Thymus (tissue), 11 donors: ENCODE measurements at regions not wholly inside any gene's neighbourhood (a gene's known extent, or its start where the extent isn't known, plus 50 kb on each side); places are given as distances from the start of the nearest gene placed in this dataset.
"Not testable (repeated sequence)": the region's sequence is repeated elsewhere in the genome, so short reads cannot be mapped to it uniquely, and the experiment has no call there.

Experiments used
- DNase-seq, 9 donors: peaks; one replicate each; pipeline ENCODE4 v3.0.0-alpha.2; 2013; ENCODE audit warnings: low spot score in 9 of 9, low read depth in 6 of 9, missing footprints in 1 of 9
- H3K27ac ChIP-seq, 2 donors: one replicate each; pipeline ENCODE4 v1.5.1; 2013; ENCODE audit warnings: control low read depth in 1 of 2, low read depth in 1 of 2, low read length in 1 of 2, mild to moderate bottlenecking in 1 of 2, moderate library complexity in 1 of 2
- H3K27me3 ChIP-seq, 2 donors: one replicate each; pipeline ENCODE4 v1.5.1; 2013; ENCODE audit warnings: low read length in 1 of 2; ENCODE audit not compliant: control insufficient read depth in 2 of 2, insufficient read depth in 1 of 2
- H3K36me3 ChIP-seq, 2 donors: one replicate each; pipeline ENCODE4 v1.5.1; 2013; ENCODE audit warnings: low read length in 1 of 2, mild to moderate bottlenecking in 1 of 2, moderate library complexity in 1 of 2; ENCODE audit not compliant: control insufficient read depth in 2 of 2, insufficient read depth in 2 of 2
- H3K4me1 ChIP-seq, 2 donors: one replicate each; pipeline ENCODE4 v1.5.1; 2013; ENCODE audit warnings: low read length in 2 of 2; ENCODE audit not compliant: control insufficient read depth in 2 of 2, insufficient read depth in 2 of 2
- H3K4me3 ChIP-seq, 2 donors: one replicate each; pipeline ENCODE4 v1.5.1; 2013; ENCODE audit warnings: low read length in 2 of 2, control low read depth in 1 of 2, mild to moderate bottlenecking in 1 of 2
- H3K9me3 ChIP-seq, 2 donors: one replicate each; pipeline ENCODE4 v1.5.1; 2013; ENCODE audit warnings: low read length in 1 of 2, mild to moderate bottlenecking in 1 of 2; ENCODE audit not compliant: control insufficient read depth in 2 of 2, insufficient read depth in 1 of 2
- WGBS: extraction: QIAGEN DNeasy Blood & Tissue Kit; methylation state at CpG from one replicate; pipeline ENCODE4 v1.1.7; 2013; 5-methylcytosine and 5-hydroxymethylcytosine counted together
- donor health status: healthy.

DNA sequence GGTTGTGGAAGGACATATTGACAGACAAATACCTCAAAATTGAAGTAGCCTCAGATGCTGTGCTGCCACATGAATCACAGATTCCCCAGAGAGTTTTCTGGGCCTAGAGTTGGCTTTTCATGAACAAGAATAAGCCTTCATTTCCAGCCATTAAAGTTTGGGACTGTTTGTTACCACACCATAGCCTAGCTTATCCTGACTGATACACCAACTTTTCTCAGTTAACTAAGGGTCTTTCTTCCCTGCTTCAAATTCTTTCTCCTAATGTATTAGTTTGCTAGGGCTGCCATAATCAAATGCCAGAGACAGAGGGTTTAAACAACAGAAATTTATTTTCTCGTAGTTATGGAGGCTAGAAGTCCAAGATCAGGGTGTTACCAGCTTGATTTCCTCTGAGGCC, 237.4 kb upstream of the ZFP64 start:
- Histone ChIP-seq H3K27me3 (no peaks in the 10 kb centered on the region), H3K27ac (no peak overlapping the region), H3K4me1 (no peaks in the 10 kb centered on the region), H3K9me3 (peaks cover 0 to 5% of the 10 kb centered on the region in 2 donors), H3K36me3 (no peaks in the 10 kb centered on the region), H3K4me3 (no peak overlapping the region)
- WGBS: 83% methylated on average over 1 of the region's 1 CpG
- no peak for DNase-seq

DNA sequence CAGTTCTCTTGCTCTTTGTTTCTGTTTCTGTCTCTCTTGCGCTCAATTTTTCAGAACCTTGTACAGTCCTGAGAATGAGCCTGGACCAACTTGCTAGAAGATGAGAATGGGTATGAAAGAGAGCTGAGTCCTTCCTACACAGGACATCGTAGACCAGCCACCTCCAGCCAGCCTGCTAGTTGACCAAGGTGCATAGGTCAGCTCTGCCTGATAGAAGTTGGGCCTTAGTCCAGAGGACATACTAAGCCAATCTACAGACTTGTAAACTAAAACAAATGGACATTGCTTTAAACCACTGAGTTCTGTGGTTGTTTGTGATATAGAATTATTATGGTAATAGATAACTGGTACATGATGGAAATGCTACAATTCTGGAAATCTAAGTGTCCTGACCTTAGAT, 236.4 kb upstream of the ZFP64 start:
- no peaks in the 10 kb centered on the region for H3K27me3 ChIP-seq
- H3K9me3 ChIP-seq: peaks cover 0 to 9% of the 10 kb centered on the region in 2 donors
- no peak overlapping the region for H3K4me3 ChIP-seq
- no peaks in the 10 kb centered on the region for H3K4me1 ChIP-seq
- H3K36me3 ChIP-seq: no peaks in the 10 kb centered on the region
- WGBS: 96% methylated on average over 2 of the region's 2 CpGs
- DNase-seq: no peak
- H3K27ac ChIP-seq: no peak overlapping the region

- Histone ChIP-seq H3K4me3 (no peak overlapping the region), H3K4me1 (no peaks in the 10 kb centered on the region), H3K9me3 (peaks cover 0 to 9% of the 10 kb centered on the region in 2 donors), H3K27ac (no peak overlapping the region), H3K36me3 (no peaks in the 10 kb centered on the region), H3K27me3 (no peaks in the 10 kb centered on the region)
- DNase-seq: no peak
- 80% methylated on average over 2 of the region's 2 CpGs for WGBS
Observed at GRCh38 chr20:52426856-52427255, 235.3 kb upstream of the ZFP64 start.

DNA sequence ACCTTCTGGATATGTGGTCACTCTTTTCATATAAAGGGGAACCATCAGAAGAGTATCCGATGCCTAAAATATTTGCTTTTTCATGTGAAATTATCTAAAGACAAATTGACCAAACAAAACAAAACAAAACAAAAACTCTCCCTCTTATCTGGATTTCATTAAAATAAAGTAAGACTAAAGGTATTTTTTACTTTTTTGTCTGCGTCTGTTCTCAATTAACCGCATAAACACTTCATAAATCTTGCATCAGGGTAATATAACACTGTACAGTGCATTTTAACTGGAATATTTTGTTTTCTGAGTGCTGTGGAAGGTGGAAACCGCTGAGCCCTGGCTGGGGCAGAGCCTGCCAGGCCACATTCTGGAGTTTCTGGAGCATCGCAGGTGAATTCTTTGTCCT, 234.1 kb upstream of the ZFP64 start:
- Histone ChIP-seq H3K27me3 (no peaks in the 10 kb centered on the region), H3K27ac (no peak overlapping the region), H3K4me3 (no peak overlapping the region), H3K4me1 (no peaks in the 10 kb centered on the region), H3K9me3 (peaks cover 0 to 9% of the 10 kb centered on the region in 2 donors), H3K36me3 (no peaks in the 10 kb centered on the region)
- 90% methylated on average over 5 of the region's 5 CpGs for WGBS
- no peak for DNase-seq

- no peak overlapping the region for H3K27ac ChIP-seq
- H3K36me3 ChIP-seq: no peaks in the 10 kb centered on the region
- no peak for DNase-seq
- WGBS: 73% methylated on average over 9 of the region's 9 CpGs
- no peak overlapping the region for H3K4me3 ChIP-seq
- H3K9me3 ChIP-seq: peaks cover 0 to 9% of the 10 kb centered on the region in 2 donors
- H3K4me1 ChIP-seq: no peaks in the 10 kb centered on the region
- no peaks in the 10 kb centered on the region for H3K27me3 ChIP-seq
Observed at GRCh38 chr20:52425253-52425652, 233.7 kb upstream of the ZFP64 start.

GRCh38 chr20:52424357-52424942, 232.9 kb upstream of the ZFP64 start:
- H3K9me3 ChIP-seq, H3K27me3 ChIP-seq, H3K27ac ChIP-seq, DNase-seq, H3K36me3 ChIP-seq, H3K4me3 ChIP-seq, H3K4me1 ChIP-seq: not testable (repeated sequence)
- WGBS: 86% methylated on average over 6 of the region's 6 CpGs

- H3K36me3 ChIP-seq, H3K27me3 ChIP-seq, DNase-seq, H3K4me1 ChIP-seq, H3K4me3 ChIP-seq, H3K9me3 ChIP-seq, H3K27ac ChIP-seq: not testable (repeated sequence)
- 84% methylated on average over 4 of the region's 4 CpGs for WGBS
Observed at GRCh38 chr20:52423536-52424140, 232.1 kb upstream of the ZFP64 start.

DNA sequence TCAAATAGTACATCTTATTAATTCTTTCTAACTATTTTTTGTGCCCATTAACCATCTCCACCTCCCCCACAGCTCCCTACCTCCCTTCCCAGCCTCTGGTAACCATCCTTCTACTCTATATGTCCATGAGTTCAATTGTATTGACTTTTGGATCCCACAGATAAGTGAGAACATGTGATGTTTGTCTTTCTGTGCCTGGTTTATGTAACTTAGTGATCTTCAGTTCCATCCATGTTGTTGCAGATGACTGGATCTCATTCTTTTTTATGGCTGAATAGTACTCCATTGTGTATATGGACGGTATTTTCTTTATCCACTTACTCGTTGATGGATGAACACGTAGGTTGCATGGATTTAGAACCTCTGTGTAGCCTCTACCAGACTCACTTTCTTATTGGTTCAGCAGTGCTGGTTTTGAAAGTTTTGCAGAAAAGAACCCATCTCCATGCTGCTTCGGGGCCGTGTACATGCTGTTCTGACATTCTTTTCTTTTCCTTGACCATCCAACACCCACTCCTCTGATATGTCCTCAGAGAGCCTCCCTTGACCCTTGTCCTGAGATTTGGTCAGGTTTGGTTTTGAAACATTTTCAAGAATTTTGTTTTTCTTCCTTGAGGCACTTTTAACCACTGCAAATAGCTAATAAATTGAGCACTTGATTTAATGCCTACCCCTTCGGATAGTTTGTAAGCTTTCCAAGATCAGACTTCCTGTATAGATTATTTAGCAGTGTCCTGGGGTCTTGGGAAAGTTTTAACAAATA, 231.2 kb upstream of the ZFP64 start:
- Histone ChIP-seq H3K4me1 (no peaks in the 10 kb centered on the region), H3K9me3 (peaks cover 0 to 9% of the 10 kb centered on the region in 2 donors), H3K27ac (no peak overlapping the region), H3K4me3 (no peak overlapping the region), H3K27me3 (no peaks in the 10 kb centered on the region), H3K36me3 (no peaks in the 10 kb centered on the region)
- WGBS: 73% methylated on average over 6 of the region's 6 CpGs
- DNase-seq: no peak

- Histone ChIP-seq H3K4me1 (no peaks in the 10 kb centered on the region), H3K27me3 (no peaks in the 10 kb centered on the region), H3K27ac (no peak overlapping the region), H3K36me3 (no peaks in the 10 kb centered on the region), H3K9me3 (peaks cover 0 to 9% of the 10 kb centered on the region in 2 donors), H3K4me3 (no peak overlapping the region)
- DNase-seq: no peak
- WGBS: 95% methylated on average over 3 of the region's 3 CpGs
Observed at GRCh38 chr20:52420805-52421204, 229.2 kb upstream of the ZFP64 start.
